SJSA1 (cell line): ENCODE measurements at regions not wholly inside any gene's neighbourhood (a gene's known extent, or its start where the extent isn't known, plus 50 kb on each side); places are given as distances from the start of the nearest gene placed in this dataset.

Experiments used
- DNase-seq, 2 experiments: peaks; one replicate each; pipeline ENCODE4 v3.0.0-alpha.2; 2015 to 2020; ENCODE audit warnings: low spot score in 2 of 2, low read depth in 1 of 2
- H3K27ac ChIP-seq: fragments of 250-450 bp; sonication (Bioruptor Pico); 2 replicates; pipeline ENCODE4 v1.5.1; 2020; ENCODE audit warnings: mild to moderate bottlenecking, moderate library complexity
- H3K27me3 ChIP-seq: fragments of 250-450 bp; sonication (Bioruptor Pico); replicated peaks from 2 replicates; pipeline ENCODE4 v1.5.1; 2020; ENCODE audit warnings: mild to moderate bottlenecking, moderate library complexity
- H3K36me3 ChIP-seq: fragments of 250-450 bp; sonication (Bioruptor Pico); 2 replicates; pipeline ENCODE4 v1.5.1; 2020; ENCODE audit warnings: mild to moderate bottlenecking
- H3K4me1 ChIP-seq: fragments of 250-450 bp; sonication (Bioruptor Pico); replicated peaks from 2 replicates; pipeline ENCODE4 v1.6.1; 2021; ENCODE audit warnings: mild to moderate bottlenecking
- H3K4me3 ChIP-seq: fragments of 250-450 bp; sonication (Bioruptor Pico); 2 replicates; pipeline ENCODE4 v1.5.1; 2020; ENCODE audit warnings: mild to moderate bottlenecking
- H3K9me3 ChIP-seq: fragments of 250-450 bp; sonication (Bioruptor Pico); replicated peaks from 2 replicates; pipeline ENCODE4 v1.5.1; 2020; ENCODE audit warnings: mild to moderate bottlenecking

- Histone ChIP-seq H3K4me1 (no peaks in the 10 kb centered on the region), H3K27me3 (no peaks in the 10 kb centered on the region), H3K4me3 (no peak overlapping the region), H3K9me3 (no peaks in the 10 kb centered on the region), H3K36me3 (no peaks in the 10 kb centered on the region), H3K27ac (no peak overlapping the region)
- no peak for DNase-seq
Measured at GRCh38 chr6:134381959-134382358, 64.0 kb upstream of the SGK1 start.

- Histone ChIP-seq H3K9me3 (no peaks in the 10 kb centered on the region), H3K4me3 (no peak overlapping the region), H3K4me1 (no peaks in the 10 kb centered on the region), H3K27me3 (no peaks in the 10 kb centered on the region), H3K36me3 (no peaks in the 10 kb centered on the region), H3K27ac (no peak overlapping the region)
- no peak for DNase-seq
Measured at GRCh38 chr6:134379599-134379998, 61.7 kb upstream of the SGK1 start.

- Histone ChIP-seq H3K9me3 (no peaks in the 10 kb centered on the region), H3K27ac (no peak overlapping the region), H3K36me3 (no peaks in the 10 kb centered on the region), H3K4me3 (no peak overlapping the region), H3K27me3 (no peaks in the 10 kb centered on the region), H3K4me1 (no peaks in the 10 kb centered on the region)
- DNase-seq: no peak
Measured at GRCh38 chr6:134379076-134379475, 61.2 kb upstream of the SGK1 start.

GRCh38 chr6:134378426-134378825 is 60.5 kb upstream of the SGK1 start:
- no peak for DNase-seq
- Histone ChIP-seq H3K27me3 (no peaks in the 10 kb centered on the region), H3K4me1 (peaks cover 5% of the 10 kb centered on the region), H3K36me3 (no peaks in the 10 kb centered on the region), H3K9me3 (no peaks in the 10 kb centered on the region), H3K4me3 (no peak overlapping the region), H3K27ac (no peak overlapping the region)

GRCh38 chr6:134376785-134377184 is 58.9 kb upstream of the SGK1 start:
- no peak for DNase-seq
- Histone ChIP-seq H3K27ac (no peak overlapping the region), H3K9me3 (no peaks in the 10 kb centered on the region), H3K4me1 (peaks cover 13% of the 10 kb centered on the region), H3K4me3 (no peak overlapping the region), H3K36me3 (no peaks in the 10 kb centered on the region), H3K27me3 (no peaks in the 10 kb centered on the region)

GRCh38 chr6:134375220-134375580 is 57.3 kb upstream of the SGK1 start:
- peaks cover 13% of the 10 kb centered on the region for H3K4me1 ChIP-seq
- DNase-seq: no peak
- H3K9me3 ChIP-seq: no peaks in the 10 kb centered on the region

GRCh38 chr6:134374491-134375219 is 56.7 kb upstream of the SGK1 start:
- Histone ChIP-seq H3K36me3 (no peaks in the 10 kb centered on the region), H3K4me1 (peaks cover 13% of the 10 kb centered on the region), H3K27ac (no peak overlapping the region), H3K4me3 (no peak overlapping the region), H3K27me3 (no peaks in the 10 kb centered on the region), H3K9me3 (no peaks in the 10 kb centered on the region)
- DNase-seq: no peak

More at GRCh38 chr6:134375220-134375580, 57.3 kb upstream of the SGK1 start:
- Histone ChIP-seq H3K4me3 (no peak overlapping the region), H3K36me3 (no peaks in the 10 kb centered on the region), H3K27me3 (no peaks in the 10 kb centered on the region), H3K27ac (no peak overlapping the region)

GRCh38 chr6:134373993-134374392 is 56.1 kb upstream of the SGK1 start:
- DNase-seq: no peak
- Histone ChIP-seq H3K4me3 (no peak overlapping the region), H3K4me1 (peaks cover 13% of the 10 kb centered on the region), H3K27ac (no peak overlapping the region), H3K9me3 (no peaks in the 10 kb centered on the region), H3K27me3 (no peaks in the 10 kb centered on the region), H3K36me3 (no peaks in the 10 kb centered on the region)

- peak overlapping the region; percentile 47 for H3K27ac ChIP-seq
- peak; percentile 53 to 67 for DNase-seq
- H3K4me1 ChIP-seq: peaks cover 13% of the 10 kb centered on the region
- no peaks in the 10 kb centered on the region for H3K36me3 ChIP-seq
- no peaks in the 10 kb centered on the region for H3K9me3 ChIP-seq
- H3K27me3 ChIP-seq: no peaks in the 10 kb centered on the region
- H3K4me3 ChIP-seq: no peak overlapping the region
Measured at GRCh38 chr6:134373282-134373922, 55.5 kb upstream of the SGK1 start.

GRCh38 chr6:134372603-134373281 is 54.8 kb upstream of the SGK1 start:
- Histone ChIP-seq H3K27ac (peak overlapping the region; percentile 47; the same call in 1 of the 2 replicates), H3K27me3 (no peaks in the 10 kb centered on the region), H3K36me3 (no peaks in the 10 kb centered on the region), H3K4me1 (peaks cover 13% of the 10 kb centered on the region), H3K4me3 (no peak overlapping the region), H3K9me3 (no peaks in the 10 kb centered on the region)
- no peak for DNase-seq

- Histone ChIP-seq H3K27ac (no peak overlapping the region), H3K4me1 (peaks cover 11% of the 10 kb centered on the region), H3K27me3 (no peaks in the 10 kb centered on the region), H3K9me3 (no peaks in the 10 kb centered on the region), H3K4me3 (no peak overlapping the region), H3K36me3 (no peaks in the 10 kb centered on the region)
- no peak for DNase-seq
Measured at GRCh38 chr6:134368670-134369069, 50.8 kb upstream of the SGK1 start.
